Activated CD4-positive, alpha-beta T cell treated with anti-CD3 and anti-CD28 coated beads for 48 hours (primary cell): ENCODE measurements at regions not wholly inside any gene's neighbourhood (a gene's known extent, or its start where the extent isn't known, plus 50 kb on each side); places are given as distances from the start of the nearest gene placed in this dataset.

Source experiments
- DNase-seq: peaks from one replicate; pipeline ENCODE4 v3.0.0-alpha.2; 2020

DNA sequence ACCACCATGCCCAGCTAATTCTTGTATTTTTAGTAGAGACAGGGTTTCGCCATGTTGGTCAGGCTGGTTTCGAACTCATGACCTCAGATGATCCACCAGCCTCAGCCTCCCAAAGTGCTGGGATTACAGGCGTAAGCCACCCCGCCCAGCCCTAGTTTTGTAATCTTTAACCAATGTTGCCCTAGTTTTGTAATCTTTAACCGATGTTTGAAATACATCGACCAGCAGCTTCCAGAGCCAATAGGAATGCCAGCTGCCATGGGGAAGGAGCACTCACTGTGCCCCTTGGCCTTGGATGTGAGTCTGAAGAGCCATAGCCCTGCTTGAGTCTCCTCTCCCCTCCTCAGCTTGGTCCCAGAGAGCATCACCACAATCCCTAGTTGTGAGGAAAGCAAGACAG is 209.3 kb upstream of the RGS6 start:
- no peak for DNase-seq

DNA sequence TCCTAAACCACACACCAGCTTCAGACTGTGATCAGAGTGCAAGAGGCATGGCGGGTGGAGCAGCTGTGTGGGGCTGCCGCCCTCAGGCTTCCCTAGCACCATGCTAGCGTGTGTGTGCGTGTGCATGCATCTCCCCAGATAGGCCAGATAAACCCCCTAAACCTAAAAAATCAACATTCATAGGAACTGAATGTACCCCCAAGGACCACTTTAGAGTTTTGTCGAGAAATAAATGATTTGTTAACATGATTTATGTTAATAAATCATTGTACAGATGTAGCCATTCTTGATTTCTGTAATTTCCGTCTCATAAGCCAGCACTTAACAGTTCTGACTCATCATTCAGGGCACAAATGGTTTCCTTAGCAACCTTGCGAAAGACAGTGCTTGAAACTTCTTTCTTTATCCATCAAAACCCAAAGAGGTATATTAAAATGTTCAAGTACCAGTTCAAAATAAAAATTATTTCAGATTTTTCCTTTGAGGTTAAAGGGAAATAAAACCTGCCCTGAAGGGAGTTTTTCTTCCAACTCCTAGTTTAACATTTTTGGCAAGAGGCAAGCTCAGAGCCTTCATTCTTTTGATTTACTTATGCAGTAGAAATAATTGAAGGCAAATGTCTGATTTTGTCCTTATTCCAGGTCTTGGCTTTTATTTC is 206.2 kb upstream of the RGS6 start:
- DNase-seq, result no peak

DNA sequence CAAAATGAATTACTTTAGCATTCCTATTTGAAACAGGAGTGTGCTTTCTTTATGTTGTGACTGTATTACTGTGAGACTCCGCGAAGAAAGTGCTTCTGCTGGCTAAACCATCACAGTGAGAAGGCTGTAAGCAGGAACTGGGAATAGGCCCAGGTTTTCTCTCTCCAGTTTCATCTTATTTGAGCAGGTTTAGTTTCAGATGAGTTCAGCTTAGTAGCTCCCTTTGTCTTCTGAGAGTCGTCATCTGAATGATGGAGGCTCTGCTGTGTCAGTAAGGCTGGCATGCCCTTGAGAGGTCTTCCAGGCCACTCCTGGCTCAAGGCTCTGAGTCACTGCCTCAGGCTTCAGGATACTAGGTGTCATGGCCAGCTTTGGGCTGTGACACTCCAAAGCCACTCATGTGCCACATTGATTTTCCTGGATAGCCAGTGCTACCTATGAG is 205.6 kb upstream of the RGS6 start:
- DNase-seq, result no peak

DNA sequence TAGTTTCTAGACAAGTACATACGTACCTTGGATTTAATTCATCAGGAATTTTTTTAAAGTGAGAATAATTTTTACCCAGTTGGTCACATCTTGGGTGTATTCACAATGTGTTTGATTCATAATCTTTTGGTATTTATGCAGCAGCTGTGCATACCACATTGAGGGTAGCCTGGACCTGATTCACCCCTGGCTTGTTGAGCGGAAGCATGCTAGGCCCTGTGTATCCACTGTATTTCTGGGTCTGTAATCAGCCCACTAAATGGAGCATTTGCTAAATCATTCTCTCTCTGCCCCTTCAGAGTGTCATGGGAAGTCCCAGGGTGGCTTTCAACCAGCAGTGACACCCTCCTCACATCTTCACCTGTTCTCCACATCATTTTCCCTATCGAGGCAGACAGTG is 203.8 kb upstream of the RGS6 start:
- DNase-seq, result no peak

DNA sequence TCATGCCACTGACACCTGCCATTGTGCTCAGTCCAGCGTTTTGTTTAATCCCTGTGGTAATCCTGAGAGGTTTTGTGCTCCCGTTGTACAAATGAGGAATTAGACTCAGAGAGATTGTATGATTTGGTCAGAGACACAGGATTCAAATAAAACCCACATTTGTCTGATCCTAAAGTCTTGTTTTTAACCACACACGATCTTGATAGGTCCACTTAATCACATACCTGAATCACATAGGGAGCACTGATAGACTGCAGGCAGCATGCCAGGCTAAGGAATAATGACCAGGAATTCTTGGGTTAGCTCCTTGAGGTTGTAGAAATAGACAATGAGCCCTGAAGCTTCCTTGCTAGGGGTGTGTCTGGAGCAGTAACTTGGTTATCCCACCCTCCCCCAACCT is 202.6 kb upstream of the RGS6 start:
- no peak for DNase-seq

DNA sequence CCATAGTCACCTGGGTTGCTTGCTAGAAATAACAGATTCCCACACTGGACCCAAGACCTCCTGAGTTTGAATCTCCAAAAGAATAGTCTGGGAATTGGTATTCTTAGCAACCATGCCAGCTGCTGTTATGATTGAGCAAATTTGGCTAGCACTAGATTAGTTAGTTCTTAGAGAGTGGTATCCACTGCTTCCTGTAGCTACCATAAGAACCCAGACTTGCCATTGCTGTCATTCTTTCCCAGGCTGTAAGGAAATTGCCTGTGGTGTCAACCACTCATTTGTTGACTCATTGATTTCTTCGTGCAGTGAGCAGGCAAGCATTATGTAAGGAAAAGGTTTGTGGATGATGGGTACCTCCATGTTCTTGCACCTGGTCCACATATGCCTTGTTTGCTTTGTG is 201.8 kb upstream of the RGS6 start:
- no peak for DNase-seq

DNA sequence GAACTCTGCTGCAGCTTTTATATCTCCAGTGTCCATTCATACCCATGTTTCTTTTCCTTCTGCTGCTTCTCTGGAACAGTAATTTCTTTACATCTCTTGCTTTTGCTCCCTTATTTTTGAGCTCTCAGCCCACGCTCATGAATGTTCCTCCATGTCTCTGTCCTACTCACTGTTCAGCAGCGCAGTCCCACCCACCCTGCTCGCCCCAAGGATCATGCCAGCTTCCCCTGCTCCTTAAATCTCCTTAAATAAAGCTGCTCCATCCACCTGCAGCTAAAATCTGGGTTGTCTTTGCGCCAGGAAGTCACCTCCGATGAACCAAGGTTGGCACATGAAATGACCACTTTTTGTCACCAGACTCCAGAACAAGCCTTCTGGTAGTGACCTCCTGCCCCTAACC is 201.1 kb upstream of the RGS6 start:
- no peak for DNase-seq

DNA sequence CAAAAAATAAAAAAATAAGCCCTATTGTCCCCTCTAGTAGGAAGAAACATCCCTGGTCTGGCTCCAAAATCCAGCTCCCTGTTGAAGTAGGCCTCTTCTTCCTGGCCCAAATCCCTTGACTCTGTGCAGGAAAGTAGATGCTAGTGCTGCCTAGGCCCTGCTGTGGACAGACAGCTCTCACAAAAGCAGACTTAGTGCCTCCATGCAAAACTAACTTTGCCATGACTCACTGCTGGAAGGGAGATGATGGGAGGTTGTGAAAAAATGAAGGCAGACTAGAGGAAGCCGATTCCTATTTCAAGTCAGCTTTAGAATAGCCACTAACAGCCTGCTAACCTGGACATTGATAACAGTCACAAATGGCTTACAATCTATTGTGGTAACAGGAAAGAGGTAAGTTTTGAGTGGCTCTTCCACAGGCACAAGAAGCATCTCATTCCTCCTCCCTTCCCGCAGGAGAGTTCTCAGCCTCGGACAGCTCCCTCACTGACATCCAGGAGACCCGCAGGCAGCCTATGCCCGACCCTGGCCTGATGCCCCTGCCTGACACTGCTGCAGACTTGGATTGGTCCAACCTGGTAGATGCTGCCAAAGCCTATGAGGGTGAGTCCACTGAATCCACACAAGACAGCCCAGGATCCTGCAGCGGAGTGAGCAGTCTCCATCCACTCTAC is 198.9 kb upstream of the RGS6 start:
- no peak for DNase-seq

DNA sequence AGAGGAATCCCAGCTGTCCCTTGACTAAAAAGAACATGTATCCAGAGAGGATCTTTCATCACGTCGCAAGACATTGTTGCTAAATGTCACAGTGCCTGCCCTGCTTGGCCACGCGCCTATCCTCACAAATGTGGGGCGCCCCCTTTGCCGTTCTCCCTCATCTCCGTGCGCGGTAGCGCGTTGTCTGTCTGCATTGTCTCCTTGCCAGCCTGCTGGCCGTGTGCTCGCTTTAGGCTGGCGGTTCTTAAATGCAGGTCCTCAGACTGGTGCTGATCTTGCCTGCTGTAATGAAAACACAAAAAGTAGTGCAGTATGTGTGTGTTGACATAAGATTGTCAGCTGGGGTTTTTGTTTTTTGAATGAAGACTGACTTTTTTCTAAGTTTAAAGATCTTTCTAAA is 198.2 kb upstream of the RGS6 start:
- no peak for DNase-seq

DNA sequence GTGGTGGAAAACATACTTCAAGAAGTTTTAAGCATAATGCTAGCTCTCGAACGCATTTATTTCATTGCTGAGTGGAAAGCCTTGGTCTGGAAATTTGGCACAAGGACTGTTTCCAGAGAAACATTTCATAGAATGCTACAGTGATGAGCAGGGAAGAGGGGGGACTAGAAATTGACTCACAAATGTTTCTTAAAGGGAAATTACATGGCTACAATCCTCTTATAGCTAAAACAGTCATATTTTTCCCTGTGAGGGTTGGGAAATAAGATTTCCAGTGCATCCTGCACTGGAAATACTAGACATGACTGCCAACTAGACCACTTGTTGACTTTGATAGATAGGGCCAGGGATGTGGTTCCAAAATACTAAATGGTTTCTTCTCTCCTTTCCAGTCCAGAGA is 197.3 kb upstream of the RGS6 start:
- DNase-seq, result no peak

DNA sequence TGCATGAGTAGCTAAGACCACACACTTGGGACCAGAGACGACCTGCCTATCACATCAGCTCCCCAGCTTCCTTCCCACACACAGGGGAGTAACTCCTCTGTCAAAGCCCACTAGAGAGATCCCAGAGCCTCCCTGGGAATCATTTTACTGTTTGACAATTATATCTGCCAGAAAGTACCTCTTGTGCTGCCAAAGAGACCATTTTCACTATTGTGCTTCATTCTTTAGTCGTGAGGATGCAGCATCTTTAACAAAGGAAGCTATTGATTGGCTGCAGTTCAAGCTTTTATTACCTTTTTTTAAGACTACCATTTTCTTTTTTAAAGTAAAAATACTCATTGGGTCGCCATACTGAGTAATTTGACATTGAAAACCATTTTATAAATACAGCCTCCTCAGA is 194.5 kb upstream of the RGS6 start:
- no peak for DNase-seq

DNA sequence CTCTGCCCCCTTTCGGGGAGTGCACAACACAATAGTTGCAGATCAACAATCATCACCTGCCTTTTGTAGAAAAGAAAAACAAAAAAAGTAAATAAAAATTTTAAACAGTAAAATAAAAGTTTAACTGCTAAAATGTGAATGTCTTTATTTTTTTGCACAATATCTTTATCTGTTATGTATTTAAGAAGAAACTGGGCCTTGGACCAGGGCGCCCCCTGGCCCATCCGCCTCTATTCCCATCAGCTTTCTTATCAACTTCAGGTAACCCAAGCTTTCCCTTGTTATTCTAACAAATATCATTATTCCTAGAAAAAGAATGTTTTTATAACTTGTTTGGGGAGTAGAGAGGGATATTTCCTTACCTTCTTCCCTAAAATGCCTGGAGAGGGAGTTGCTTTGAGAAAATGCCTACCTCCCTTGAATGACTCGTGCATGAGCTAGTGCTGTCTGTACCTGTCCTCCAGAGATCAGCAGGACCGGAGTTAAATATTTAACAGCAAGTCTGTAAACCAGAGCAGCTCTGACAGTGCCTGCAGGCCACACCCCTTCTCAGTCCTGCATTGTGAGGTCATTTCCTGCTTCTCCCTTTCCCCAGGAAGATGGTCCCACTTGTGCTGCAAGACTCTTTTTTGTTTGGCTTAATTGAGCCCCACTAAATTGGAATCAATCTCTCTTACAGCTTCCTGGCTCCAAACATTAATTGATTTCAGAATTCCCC is 192.8 kb upstream of the RGS6 start:
- no peak for DNase-seq

DNA sequence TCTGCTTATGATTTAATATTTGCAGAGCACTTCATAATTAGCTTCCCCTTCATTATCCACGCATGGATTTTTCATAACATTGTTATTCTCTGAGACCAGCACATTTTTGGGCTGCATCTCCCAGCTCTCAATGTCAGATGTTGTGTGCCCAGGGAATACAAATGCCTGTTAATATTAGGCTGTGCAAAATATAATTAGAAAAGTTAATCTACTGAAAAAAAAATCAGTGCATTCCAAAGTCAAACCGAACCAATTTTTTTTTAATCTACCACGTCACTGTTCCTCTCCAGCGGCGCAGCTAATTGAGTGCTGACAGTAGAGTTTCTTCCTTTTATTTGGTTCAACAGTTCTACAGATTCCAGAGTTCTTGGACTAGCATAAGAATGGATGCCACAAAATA is 191.0 kb upstream of the RGS6 start:
- no peak for DNase-seq

DNA sequence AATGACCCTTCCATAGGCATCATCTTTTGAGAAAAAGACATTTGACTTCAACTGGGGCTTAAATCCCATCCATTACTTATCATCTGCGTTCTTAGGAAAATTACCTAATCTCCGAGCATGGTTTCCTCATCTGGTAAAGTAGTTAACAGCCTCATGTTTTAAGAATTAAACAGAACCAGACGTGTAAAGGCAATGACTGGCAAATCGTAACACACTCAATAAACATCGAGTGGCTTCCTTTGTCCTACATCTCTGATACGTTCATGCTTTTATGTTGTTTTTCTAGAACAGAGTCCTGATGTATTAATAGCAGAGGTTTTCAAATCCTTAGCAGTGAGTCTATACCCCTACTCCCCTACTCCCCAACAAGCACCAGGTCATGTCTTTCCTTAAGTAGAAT is 189.7 kb upstream of the RGS6 start:
- DNase-seq, result no peak

DNA sequence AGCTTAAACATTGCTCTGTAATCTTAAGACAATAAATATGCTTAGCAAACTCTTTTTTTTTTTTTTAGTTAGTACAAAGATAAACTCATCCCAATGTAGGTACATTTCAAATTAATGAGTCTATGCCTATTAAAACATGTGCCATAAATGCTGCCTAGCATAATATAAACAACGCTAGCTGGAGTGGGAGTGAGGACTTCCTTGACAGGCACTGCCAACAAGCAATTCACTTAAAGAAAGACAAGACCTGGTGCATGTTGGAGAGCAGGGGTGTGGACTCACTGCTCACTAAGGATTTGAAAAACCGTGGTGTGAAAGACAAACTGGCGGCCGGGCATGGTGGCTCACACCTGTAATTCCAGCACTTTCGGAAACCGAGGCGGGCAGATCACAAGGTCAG is 187.2 kb upstream of the RGS6 start:
- no peak for DNase-seq

DNA sequence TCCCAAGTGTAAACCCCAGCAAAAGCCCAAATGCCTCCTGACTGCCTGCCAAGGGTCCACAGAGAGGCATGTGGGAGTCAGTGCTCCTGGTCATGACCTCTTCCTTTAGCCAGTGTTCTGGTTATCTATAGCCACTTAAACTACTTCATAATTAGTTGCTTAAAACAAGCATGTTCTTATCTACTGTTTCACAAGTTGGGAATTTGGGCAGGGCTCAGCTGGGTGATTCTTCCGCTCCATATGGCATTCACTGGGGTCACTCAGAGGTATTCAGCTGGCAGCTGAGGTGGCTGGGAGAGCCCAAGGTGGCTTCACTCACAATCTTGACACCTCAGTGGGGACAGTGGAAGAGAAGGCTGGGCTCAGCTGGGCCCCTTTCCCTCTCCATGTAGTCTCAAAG is 184.0 kb upstream of the RGS6 start:
- DNase-seq, result no peak

DNA sequence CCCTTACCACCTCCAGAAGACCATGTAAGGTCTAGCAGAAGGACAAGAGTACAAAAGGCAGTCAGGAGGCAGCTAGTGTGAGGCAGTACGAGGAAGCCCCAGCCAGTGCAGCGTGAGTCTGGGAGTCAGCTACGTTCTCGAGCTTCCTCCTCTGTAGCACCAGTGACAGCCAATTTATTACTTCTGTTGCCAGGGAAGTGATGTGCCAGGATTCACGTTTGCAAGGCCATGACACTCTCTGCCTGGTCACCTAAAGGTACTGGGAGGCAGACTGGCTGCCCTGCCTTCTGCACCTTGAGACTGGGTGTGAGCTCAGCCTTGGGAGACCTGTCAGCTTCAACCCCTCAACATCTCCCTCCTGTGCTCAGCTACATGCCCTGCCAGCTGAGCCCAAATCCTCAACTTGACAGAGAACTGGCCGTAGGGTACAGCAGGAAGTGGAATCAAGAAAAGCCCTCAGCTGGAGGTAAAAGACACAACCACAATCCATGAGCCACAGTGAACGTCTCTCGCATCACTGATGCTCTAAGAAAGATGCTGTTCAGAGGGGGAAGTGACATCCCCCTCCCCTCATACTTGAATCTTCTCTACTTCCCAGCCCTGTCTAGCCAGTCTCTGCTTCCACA is 182.5 kb upstream of the RGS6 start:
- DNase-seq, result no peak

DNA sequence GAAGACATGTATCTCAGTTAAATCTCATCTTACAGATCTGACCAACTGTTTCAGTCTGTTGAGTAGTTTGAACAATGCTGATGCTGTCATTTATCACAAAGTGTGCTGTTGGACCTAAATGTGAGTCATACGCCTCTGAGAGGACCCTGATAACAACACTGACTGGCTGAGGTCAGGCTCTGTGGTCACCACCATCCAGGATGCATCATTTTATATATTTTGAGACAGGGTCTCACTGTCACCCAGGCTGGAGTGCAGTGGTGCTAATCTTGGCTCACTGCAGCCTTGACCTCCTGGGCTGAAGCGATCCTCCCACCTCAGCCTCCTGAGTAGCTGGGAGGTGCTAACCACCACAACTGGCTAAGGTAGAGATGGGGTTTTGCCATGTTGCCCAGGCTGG is 181.0 kb upstream of the RGS6 start:
- peak; percentile 13 for DNase-seq

DNA sequence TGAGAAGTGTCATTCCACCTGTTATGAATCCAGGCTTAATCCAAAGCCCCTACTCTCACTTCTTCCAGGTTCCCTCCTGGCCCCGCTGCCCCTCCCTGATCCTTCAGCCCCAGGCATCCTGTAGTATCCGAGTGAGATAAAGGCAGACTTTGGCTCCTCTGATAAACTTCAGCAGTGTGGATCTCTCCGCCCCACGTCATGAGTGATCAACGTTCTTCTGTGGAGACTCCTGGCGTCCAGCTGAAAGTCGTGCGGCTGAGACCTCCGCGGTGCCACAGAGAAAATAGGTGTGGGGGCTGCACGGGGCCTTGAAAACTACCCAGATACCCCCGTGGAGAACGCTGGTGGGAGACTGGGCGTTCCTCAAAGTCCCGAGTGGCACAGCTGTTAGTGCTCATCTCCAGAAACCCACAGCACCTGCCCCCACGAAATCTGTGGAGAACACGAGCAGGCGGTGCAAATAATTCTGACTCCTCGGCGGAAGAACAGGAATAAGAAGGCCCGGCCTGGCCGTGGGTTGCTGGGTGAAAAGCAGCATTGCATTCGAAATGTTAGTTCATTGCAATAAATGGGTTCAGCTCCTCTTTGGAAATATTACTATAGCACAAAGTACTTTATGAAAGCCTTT is 180.0 kb upstream of the RGS6 start:
- no peak for DNase-seq

DNA sequence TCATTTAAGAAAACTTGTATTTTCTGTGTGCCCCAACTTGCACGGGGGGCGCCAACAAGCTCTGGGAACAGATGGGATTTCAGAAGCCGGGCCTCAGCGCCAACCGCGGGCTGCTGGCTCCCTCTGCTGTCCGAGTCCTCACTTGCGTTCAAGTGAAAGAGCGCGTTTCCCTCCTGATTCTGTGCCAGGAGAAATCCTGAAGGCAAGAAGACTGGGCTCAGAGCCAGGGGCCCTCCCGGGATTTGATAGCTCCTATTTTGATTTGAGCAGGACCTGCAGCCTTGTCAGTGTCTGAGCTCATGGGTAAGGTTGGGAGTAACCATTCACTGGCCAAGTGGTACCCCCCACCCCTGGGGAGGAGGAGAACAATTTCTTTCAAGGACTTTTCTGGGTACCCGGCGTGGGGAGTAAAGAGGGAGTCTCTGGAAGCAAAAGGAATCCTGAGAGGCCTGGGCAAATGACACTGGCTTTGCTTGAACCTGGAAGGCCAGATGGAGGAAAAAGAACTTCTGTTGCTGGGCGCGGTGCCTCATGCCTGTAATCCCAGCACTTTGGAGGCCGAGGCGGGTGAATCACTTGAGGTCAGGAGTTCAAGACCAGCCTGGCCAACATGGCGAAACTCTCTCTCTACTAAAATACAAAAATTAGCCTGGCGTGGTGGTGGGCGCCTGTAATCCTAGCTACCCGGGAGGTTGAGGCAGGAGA is 179.0 kb upstream of the RGS6 start:
- DNase-seq, result peak; percentile 79

DNA sequence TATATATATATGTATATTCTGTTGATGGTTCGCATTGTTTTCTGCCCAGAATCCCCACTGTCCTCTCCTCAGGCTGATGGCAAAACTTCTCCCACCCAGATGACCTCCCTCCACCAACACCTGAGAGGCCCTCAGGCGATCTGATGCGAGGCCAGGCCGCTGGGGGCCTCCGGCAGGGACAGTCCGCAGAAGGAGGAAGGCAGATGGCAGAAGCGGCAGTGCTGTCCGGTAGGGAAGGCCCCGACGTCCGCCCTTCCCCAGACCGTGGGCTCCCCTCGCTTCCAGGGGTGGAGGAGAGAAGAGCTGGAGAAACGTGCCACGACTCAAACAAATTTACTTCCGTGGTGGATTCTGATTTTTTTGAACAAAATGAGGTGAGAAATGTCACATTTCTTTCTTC is 178.3 kb upstream of the RGS6 start:
- DNase-seq, result no peak

DNA sequence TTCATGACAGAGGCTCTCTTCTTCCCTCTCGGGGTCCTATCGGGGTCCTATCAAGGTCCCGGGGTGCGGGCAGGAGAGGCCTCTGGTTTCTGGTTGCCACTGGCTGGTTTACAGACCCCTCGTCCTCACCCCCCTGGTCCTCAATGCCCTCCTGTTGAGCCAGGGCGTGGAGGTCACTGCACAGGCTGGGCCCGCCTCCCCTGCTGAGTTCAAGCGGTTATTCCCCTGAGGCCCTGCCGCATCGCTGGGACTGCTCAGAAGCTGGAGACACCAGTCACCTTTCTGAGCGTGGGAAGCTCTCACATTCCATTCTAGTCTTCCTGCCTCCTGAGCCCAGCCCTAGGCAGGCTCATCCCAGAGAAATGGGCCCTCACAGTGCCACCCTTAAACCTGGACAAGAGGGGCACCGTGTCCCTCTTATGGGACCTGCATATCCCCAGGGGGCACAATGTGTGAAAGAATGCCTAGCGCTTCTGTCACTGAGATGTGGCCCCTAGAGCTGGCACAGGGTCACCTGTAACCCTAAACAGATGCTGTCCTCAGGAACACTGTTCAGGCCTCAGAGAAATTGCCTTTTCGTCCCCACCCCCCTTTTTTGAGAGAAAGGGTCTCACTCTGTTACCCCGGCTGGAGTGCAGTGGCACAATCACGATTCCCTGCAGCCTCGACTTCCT is 177.7 kb upstream of the RGS6 start:
- DNase-seq, result no peak
